Neutrophil (primary cell): ENCODE measurements at regions not wholly inside any gene's neighbourhood (a gene's known extent, or its start where the extent isn't known, plus 50 kb on each side); places are given as distances from the start of the nearest gene placed in this dataset.
"Not testable (repeated sequence)": the region's sequence is repeated elsewhere in the genome, so short reads cannot be mapped to it uniquely, and the experiment has no call there.

Experiments
- H3K27ac ChIP-seq: fragments of 200-600 bp; sonication (generic); 2 replicates; pipeline ENCODE4 v1.5.1; 2016; ENCODE audit warnings: mild to moderate bottlenecking, moderate library complexity
- H3K27me3 ChIP-seq: fragments of 200-600 bp; sonication (generic); 2 replicates; pipeline ENCODE4 v1.6.0; 2016; ENCODE audit warnings: mild to moderate bottlenecking
- H3K36me3 ChIP-seq: fragments of 200-600 bp; sonication (generic); 2 replicates; pipeline ENCODE4 v1.5.1; 2017
- H3K4me1 ChIP-seq, 2 experiments: fragments of 200-600 bp in 1 of 2; sonication (generic) in 1 of 2; 1 replicate in 1 of 2; 2 replicates in 1 of 2; pipeline versions ENCODE4 v1.5.1 to v1.6.1; 2013 to 2016; ENCODE audit warnings: low read depth in 1 of 2, low read length in 1 of 2, mild to moderate bottlenecking in 1 of 2, moderate library complexity in 1 of 2; ENCODE audit not compliant: control insufficient read depth in 1 of 2, insufficient read depth in 1 of 2
- H3K4me3 ChIP-seq, 2 experiments: fragments of 200-600 bp in 1 of 2; sonication (generic) in 1 of 2; 1 replicate in 1 of 2; 2 replicates in 1 of 2; pipeline ENCODE4 v1.5.1; 2013 to 2016; ENCODE audit warnings: low read depth in 1 of 2, low read length in 1 of 2, mild to moderate bottlenecking in 1 of 2, moderate library complexity in 1 of 2
- H3K9me3 ChIP-seq: fragments of 200-600 bp; sonication (generic); 2 replicates; pipeline ENCODE4 v1.5.1; 2016
- CTCF ChIP-seq: fragments of 200-600 bp; sonication (generic); IDR thresholded peaks from 2 replicates; pipeline ENCODE4 v1.5.1; 2016; ENCODE audit warnings: antibody characterized with exemption

DNA sequence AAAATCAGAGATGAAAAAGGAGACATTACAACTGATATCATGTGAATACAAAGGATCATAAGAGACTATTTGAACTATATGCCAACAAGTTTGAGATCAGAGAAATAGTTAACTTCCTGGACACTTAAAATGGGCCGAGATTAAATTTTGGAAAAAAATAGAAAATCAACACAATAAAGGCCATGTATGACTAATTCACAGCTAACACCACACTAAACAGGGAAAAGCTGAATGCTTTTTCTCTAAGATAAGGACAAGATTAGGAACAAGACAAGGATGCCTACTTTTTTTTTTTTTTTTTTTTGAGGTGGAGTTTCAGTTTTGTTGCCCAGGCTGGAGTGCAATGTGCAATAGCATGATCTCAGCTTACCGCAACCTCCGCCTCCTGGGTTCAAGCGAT is 151.4 kb upstream of the MAGI2 start:
- no peak for TF ChIP-seq CTCF

DNA sequence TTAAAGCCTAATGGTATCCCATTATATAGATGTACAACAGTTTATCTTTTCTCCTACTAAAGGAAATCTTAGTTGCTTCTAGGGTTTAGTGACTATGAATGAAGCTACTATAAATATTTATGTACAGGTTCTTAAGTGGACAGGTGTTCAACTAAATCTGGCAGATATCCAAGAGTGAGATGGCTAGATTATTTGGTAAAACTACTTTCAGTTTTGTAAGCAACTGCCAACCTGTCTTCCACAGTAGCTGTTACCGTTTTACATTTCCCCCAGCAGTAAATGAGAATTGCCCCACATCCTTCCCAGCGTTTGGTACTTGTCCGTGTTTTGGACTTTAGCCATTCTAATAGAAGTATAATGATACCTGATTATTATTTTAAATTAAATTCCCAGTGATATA is 144.9 kb upstream of the MAGI2 start:
- Histone ChIP-seq H3K36me3 (no peaks in the 10 kb centered on the region), H3K9me3 (no peaks in the 10 kb centered on the region), H3K4me3 (no peak overlapping the region), H3K27ac (no peak overlapping the region), H3K27me3 (no peaks in the 10 kb centered on the region), H3K4me1 (no peaks in the 10 kb centered on the region)
- no peak for TF ChIP-seq CTCF

More for the DNA sequence above, 151.4 kb upstream of the MAGI2 start:
- Histone ChIP-seq H3K9me3 (no peaks in the 10 kb centered on the region), H3K36me3 (no peaks in the 10 kb centered on the region), H3K27ac (no peak overlapping the region), H3K4me3 (no peak overlapping the region), H3K27me3 (no peaks in the 10 kb centered on the region), H3K4me1 (no peaks in the 10 kb centered on the region)

- H3K4me1 ChIP-seq, H3K4me3 ChIP-seq, H3K27ac ChIP-seq, H3K27me3 ChIP-seq, H3K36me3 ChIP-seq, H3K9me3 ChIP-seq: not testable (repeated sequence)
Observed at GRCh38 chr7:79594671-79595070, 141.2 kb upstream of the MAGI2 start.

DNA sequence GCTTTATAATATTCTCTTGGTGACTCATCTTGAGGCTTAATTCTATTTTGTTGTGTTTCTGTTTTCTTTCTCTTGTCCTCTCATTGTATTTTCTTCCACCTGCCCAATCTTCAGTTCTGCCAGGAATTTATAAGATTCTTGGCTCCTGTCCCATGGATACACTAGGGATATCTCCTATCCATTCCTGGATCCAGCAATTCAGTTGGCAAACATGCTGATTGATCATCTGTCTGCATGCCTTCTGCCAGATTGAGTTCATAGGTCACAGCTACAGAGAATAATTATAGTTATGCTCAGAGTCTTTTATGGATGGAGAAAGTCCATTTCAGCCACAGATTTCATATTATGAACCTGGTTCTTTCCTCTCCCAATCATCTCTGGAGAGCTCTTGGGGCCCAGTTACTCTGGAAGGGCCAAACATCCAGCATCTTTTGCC is 140.4 kb upstream of the MAGI2 start:
- Histone ChIP-seq H3K36me3 (no peaks in the 10 kb centered on the region), H3K4me1 (no peaks in the 10 kb centered on the region), H3K27ac (no peak overlapping the region), H3K9me3 (no peaks in the 10 kb centered on the region), H3K27me3 (no peaks in the 10 kb centered on the region), H3K4me3 (no peak overlapping the region)
- no peak for TF ChIP-seq CTCF

- Histone ChIP-seq H3K27me3 (no peaks in the 10 kb centered on the region), H3K36me3 (no peaks in the 10 kb centered on the region), H3K4me3 (no peak overlapping the region), H3K4me1 (no peaks in the 10 kb centered on the region), H3K27ac (no peak overlapping the region), H3K9me3 (no peaks in the 10 kb centered on the region)
- no peak for TF ChIP-seq CTCF
Observed at GRCh38 chr7:79590916-79591623, 137.6 kb upstream of the MAGI2 start.

GRCh38 chr7:79590391-79590790 is 136.9 kb upstream of the MAGI2 start:
- Histone ChIP-seq H3K36me3 (no peaks in the 10 kb centered on the region), H3K4me1 (no peaks in the 10 kb centered on the region), H3K27ac (no peak overlapping the region), H3K27me3 (no peaks in the 10 kb centered on the region), H3K9me3 (no peaks in the 10 kb centered on the region), H3K4me3 (no peak overlapping the region)
- no peak for TF ChIP-seq CTCF
